ENCODE measurements at regions not wholly inside any gene's neighbourhood (a gene's known extent, or its start where the extent isn't known, plus 50 kb on each side); places are given as distances from the start of the nearest gene placed in this dataset.

GRCh38 chr17:79371984-79372383, 238.9 kb downstream of the RBFOX3 start:
- H3K79me2 ChIP-seq (ENCODE audit: insufficient read depth, low read length): no peaks in the 10 kb centered on the region
- H3K9me2 ChIP-seq (replicated peaks; ENCODE audit: low read depth, low read length): no peaks in the 10 kb centered on the region
- H3K4me3 ChIP-seq (ENCODE audit: low read length, poor library complexity, severe bottlenecking): no peak overlapping the region
- H3K27me3 ChIP-seq (ENCODE audit: insufficient read depth, low read length, poor library complexity, severe bottlenecking): no peaks in the 10 kb centered on the region
- H3K4me2 ChIP-seq (ENCODE audit: low read depth, low read length, poor library complexity, severe bottlenecking): no peak overlapping the region
- TF ChIP-seq CTCF (conservative IDR thresholded peaks at IDR 0.05; ENCODE audit: low read length) (no peak), EZH2phosphoT487 (IDR thresholded peaks at IDR 0.05; ENCODE audit: borderline replicate concordance) (no peak)
- H3F3A ChIP-seq (ENCODE audit: low read depth): no peaks in the 10 kb centered on the region
- H3K36me3 ChIP-seq (ENCODE audit: insufficient read depth, low read length): no peaks in the 10 kb centered on the region
- no peak overlapping the region for H2AFZ ChIP-seq (ENCODE audit: low read length)
- no peaks in the 10 kb centered on the region for H4K20me1 ChIP-seq (ENCODE audit: insufficient read depth, low read length, poor library complexity, severe bottlenecking)
- H3K9ac ChIP-seq (ENCODE audit: low read depth, low read length, poor library complexity, severe bottlenecking): no peak overlapping the region
- no peaks in the 10 kb centered on the region for H3K9me3 ChIP-seq (ENCODE audit: insufficient read depth, low read depth, low read length)
- no peaks in the 10 kb centered on the region for H3K4me1 ChIP-seq (ENCODE audit: insufficient read depth, low read length, poor library complexity, severe bottlenecking)

GRCh38 chr17:79370594-79370993, 240.3 kb downstream of the RBFOX3 start:
- no peaks in the 10 kb centered on the region for H3K9me3 ChIP-seq (ENCODE audit: insufficient read depth, low read depth, low read length)
- no peaks in the 10 kb centered on the region for H3K9me2 ChIP-seq (replicated peaks; ENCODE audit: low read depth, low read length)
- H3K4me1 ChIP-seq (ENCODE audit: insufficient read depth, low read length, poor library complexity, severe bottlenecking): no peaks in the 10 kb centered on the region
- no peaks in the 10 kb centered on the region for H4K20me1 ChIP-seq (ENCODE audit: insufficient read depth, low read length, poor library complexity, severe bottlenecking)
- H3K79me2 ChIP-seq (ENCODE audit: insufficient read depth, low read length): no peaks in the 10 kb centered on the region
- no peaks in the 10 kb centered on the region for H3K36me3 ChIP-seq (ENCODE audit: insufficient read depth, low read length)
- H3K4me3 ChIP-seq (ENCODE audit: low read length, poor library complexity, severe bottlenecking): no peak overlapping the region
- H3K9ac ChIP-seq (ENCODE audit: low read depth, low read length, poor library complexity, severe bottlenecking): no peak overlapping the region
- H3K4me2 ChIP-seq (ENCODE audit: low read depth, low read length, poor library complexity, severe bottlenecking): no peak overlapping the region
- H3F3A ChIP-seq (ENCODE audit: low read depth): no peaks in the 10 kb centered on the region
- H2AFZ ChIP-seq (ENCODE audit: low read length): no peak overlapping the region
- H3K27me3 ChIP-seq (ENCODE audit: insufficient read depth, low read length, poor library complexity, severe bottlenecking): no peaks in the 10 kb centered on the region
- TF ChIP-seq CTCF (conservative IDR thresholded peaks at IDR 0.05; ENCODE audit: low read length) (no peak), EZH2phosphoT487 (IDR thresholded peaks at IDR 0.05; ENCODE audit: borderline replicate concordance) (no peak)

- Histone ChIP-seq H3K9me2 (replicated peaks; ENCODE audit: low read depth, low read length) (no peaks in the 10 kb centered on the region), H3K4me3 (ENCODE audit: low read length, poor library complexity, severe bottlenecking) (no peak overlapping the region), H3K79me2 (ENCODE audit: insufficient read depth, low read length) (no peaks in the 10 kb centered on the region), H3K4me1 (ENCODE audit: insufficient read depth, low read length, poor library complexity, severe bottlenecking) (no peaks in the 10 kb centered on the region), H3K4me2 (ENCODE audit: low read depth, low read length, poor library complexity, severe bottlenecking) (no peak overlapping the region), H3K9me3 (ENCODE audit: insufficient read depth, low read depth, low read length) (no peaks in the 10 kb centered on the region), H3K27me3 (ENCODE audit: insufficient read depth, low read length, poor library complexity, severe bottlenecking) (no peaks in the 10 kb centered on the region), H3K9ac (ENCODE audit: low read depth, low read length, poor library complexity, severe bottlenecking) (no peak overlapping the region), H3F3A (ENCODE audit: low read depth) (no peaks in the 10 kb centered on the region), H3K36me3 (ENCODE audit: insufficient read depth, low read length) (no peaks in the 10 kb centered on the region), H2AFZ (ENCODE audit: low read length) (no peak overlapping the region), H4K20me1 (ENCODE audit: insufficient read depth, low read length, poor library complexity, severe bottlenecking) (no peaks in the 10 kb centered on the region)
- TF ChIP-seq CTCF (conservative IDR thresholded peaks at IDR 0.05; ENCODE audit: low read length) (no peak), EZH2phosphoT487 (IDR thresholded peaks at IDR 0.05; ENCODE audit: borderline replicate concordance) (no peak)
These were observed 240.7 kb downstream of the RBFOX3 start for GRCh38 chr17:79370126-79370525.
